Fibroblast of skin of scalp (primary cell): ENCODE measurements at regions not wholly inside any gene's neighbourhood (a gene's known extent, or its start where the extent isn't known, plus 50 kb on each side); places are given as distances from the start of the nearest gene placed in this dataset.
"Not testable (repeated sequence)": the region's sequence is repeated elsewhere in the genome, so short reads cannot be mapped to it uniquely, and the experiment has no call there.

ENCODE experiments used
- DNase-seq: peaks from one replicate; pipeline ENCODE4 v3.0.0-alpha.2; 2013

DNA sequence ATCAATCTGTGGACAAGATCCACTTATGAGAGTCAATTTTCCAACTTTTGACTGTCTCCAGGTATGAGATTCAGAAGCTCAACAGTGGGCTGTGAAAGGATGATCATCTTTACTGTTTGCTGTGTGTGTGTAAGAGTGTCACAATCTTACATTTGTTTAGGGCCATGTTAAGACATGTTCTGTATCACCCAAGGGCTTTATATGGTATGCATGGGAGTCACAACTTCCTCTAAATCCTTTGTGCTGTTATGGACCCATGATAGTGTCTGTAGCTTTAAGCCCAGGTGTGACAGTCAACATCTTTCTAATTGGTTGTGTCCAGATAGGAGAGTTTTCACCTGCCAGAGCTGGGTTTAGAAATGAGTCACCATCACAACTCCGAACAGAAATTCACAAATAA is 70.2 kb downstream of the ZNF726 start:
- not testable (repeated sequence) for DNase-seq

DNA sequence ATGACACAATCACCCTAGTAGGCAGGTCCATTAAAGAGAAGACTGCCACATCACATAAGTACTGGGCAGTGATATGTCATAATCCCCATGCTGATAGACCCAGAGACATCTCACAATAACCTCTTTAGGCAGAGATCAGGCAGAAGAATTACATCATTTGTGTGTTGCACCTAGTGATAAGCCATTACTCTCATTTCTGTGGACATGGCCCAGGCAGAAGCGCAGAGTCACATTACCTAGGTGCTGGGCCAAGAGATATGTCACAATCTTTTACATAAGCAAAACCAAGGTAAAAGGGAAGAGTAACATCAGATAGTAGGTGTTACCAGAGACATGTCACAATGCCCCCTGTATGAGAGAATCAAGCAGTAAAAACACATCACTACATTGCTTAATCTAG is 71.9 kb downstream of the ZNF726 start:
- DNase-seq, result no peak

DNA sequence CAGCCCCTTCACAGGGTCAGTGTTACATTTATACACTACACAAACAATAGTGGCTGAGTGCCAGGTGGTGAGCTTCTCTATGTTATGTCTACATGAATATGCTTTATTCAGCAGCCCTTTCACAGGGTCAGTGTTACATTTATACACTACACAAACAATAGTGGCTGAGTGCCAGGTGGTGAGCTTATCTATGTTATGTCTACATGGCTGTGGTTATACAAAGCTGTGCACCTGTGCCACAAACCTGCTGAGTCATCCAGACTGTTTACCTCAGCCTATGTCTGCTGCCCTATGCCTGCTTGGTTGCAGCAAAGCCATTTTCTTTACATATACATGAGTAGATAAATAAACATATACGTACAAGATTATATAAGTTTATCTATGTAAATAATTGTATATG is 76.5 kb downstream of the ZNF726 start:
- DNase-seq, result no peak

DNA sequence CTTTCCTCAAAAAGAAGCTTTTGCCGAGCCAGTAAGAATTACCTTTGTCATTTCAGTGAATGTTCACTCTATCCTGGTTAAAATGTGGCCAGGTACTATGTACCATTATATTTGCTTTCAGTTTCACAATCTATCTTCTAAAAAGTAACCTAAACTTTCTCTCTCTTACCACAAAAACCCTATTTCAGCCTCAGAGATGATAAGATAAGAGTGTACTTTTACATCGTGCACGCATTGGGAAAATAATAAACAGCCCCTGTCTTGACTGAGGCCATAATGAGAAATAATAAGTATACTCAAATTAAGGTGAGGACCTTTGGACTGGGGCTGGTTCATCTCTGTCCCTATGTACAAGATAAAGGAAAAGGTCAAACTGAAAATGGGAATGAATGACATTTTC is 77.7 kb downstream of the ZNF726 start:
- no peak for DNase-seq

DNA sequence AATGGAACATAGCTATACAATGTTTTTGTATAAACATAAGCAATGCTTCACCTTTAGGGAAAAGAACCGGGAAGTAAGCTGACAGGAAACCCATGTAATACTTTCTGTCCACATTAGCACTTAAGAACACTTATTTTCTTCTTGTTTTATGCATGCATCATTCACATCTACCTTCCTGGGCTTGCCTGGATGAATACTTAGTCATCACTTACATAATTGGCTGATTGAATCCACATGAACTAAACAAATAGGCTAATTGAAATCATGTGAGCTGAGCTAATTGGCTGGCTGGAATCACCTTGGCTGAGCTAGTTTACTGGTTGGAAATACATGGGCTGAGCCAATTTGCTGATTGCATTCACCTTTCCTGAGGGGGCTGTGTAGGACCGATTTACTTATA is 78.8 kb downstream of the ZNF726 start:
- DNase-seq, result no peak

DNA sequence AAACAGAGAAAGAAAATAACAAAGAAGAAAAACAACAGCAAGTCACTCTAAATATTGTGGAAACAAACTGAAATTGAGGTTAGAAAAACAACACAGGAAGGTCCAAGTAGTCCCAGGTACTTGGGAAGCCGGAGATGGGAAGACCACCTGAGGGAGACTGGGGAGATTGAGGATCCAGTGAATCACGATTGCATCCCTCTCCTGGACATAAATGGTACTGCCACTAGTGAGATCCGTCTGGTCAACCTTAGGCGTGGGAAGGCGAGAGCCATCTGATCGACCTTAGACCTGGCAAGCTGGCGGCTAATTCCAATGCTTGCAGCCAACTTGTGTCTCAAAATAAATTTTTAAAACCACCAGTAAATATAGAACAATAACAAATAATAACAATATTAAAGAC is 81.9 kb downstream of the ZNF726 start:
- no peak for DNase-seq

DNA sequence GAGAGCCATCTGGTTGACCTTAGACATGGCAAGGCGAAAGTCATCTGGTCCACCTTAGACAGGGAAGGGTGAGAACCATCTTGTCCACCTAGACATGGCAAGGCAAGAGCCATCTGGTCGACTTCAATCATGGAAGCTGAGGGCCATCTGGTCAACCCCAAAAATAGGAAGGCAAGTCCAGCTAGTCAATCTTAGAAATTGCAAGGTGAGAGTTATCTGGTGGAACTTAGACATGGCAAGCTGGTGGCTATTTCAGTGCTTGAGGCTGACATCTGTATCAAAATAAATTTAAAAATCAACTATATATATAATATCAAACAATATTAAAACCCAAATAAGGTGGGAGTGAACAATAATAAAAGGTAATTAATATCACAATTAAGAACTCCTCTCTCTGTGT is 83.9 kb downstream of the ZNF726 start:
- DNase-seq, result no peak

DNA sequence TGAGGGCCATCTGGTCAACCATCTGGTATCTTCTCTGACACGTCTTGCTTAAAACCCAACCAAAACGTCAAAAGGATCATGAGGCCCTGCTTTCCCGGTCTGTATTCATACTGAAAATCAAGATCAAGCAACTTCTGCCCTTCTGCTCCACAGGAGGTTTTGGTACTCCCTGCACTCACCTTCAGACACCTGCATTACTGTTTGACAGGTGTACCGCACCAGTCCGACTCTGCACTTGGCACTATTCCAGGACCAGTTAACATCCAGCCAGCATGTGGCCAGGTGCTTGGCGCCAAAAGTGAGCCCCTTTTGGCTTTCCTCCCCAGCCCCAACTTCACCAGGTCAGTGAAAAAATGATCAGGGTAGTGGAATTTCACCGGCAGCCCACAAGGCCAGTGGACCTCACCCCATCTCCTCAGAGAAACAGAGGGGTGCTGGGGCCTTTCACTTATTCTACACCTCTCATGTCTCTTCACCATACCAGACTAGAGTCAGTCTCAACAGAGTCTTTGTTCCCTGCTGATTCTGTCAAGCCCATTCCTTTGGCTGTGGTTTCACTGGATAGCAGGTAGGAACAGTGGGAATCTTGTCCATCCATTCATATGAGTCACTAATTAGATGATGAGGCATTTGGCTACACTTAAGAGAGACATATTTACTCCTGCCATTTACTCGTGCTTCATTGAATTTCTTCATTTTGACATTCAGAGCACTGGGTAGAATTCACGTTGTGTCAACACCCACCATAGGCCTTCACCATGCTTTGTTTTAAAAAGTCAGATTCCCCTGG is 85.3 kb downstream of the ZNF726 start:
- no peak for DNase-seq

DNA sequence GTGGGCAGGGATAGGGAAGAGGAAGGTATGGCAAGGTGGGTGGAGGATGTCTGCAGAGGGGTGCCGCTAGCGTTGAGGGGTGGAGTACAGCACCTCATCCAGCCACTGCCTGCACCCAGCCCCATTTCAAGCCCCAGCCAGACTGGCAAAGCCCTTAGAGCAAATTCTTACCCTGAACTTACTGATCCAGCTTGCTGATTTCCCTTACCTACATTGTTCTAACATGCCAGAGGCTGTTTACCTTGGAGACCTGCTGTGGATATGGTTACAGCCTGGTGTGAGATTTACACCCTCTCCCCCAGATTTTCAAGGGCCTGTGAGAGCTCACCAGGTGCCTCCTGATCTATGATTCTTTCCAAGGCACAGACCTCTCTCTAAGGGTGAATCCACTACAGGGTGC is 86.0 kb downstream of the ZNF726 start:
- DNase-seq, result no peak

DNA sequence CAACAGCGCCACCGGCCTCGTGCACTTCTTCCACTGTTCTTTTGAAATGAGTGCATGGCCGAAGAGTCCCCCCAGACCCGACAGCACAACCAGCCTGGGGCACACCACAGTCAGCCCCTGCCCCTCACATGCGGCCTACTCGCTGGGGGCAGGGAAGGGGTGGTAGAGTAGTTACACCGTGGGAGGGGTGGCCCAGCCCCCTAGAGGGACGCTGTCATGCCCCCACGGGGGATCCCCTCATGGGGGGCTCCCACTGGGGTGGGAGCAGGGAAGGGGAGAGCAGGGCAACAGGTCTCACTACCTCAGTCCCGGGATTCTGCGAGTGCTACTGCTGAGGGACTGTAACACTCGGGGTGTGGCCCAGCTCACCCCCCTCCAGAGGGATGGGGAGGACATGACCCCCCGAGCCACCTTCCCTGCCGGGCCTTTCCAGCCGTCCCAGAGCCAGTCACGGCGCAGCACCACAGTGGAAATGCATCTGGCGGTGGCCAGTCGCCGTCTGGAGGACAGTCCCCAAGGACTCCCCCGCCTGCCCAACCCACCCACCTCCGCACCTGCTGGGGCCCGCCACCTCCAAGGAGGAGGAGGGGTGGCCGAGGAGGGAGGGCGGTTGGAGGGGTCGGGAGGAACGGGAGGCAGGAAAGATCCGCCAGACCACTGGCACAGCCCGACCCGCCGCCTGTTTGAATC is 84.6 kb upstream of the ZNF254 start:
- no peak for DNase-seq

DNA sequence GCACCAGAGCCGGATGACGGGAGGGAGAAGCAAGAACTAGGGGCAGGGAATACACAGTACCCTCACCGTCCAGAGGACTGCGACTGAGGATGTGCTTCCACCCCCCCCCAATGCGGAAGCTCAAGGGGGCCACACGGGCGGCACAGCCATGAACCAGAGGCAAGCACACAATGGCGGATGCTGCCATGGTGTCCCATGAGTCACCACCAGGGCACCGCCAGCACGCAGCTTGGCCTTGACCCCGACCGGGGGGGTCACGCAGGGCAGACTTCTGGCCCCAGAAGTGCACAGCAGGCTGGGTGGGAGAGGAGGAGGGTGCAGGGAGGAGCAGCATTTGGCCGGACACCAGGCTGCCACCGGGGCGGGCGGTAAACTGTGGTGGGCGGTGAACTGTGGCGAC is 83.5 kb upstream of the ZNF254 start:
- no peak for DNase-seq

DNA sequence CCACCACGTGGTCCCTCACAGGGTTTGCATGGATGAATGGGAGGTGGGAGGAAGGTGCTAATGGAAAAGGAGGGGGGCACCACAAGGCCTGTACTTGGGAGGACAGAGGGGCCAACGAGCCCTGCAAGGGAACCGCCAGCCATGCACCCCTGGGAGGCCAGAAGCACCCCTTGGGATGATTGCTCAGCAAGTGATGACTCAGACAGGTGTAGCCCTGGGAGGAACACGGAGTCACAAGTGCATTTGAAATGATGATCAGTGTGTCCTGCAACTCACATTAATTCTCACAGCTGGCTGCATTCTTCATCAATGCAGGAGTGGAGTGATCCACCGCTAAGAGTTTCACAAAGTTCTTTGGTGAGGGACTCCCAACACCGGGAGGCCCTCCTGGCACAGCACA is 82.8 kb upstream of the ZNF254 start:
- no peak for DNase-seq

DNA sequence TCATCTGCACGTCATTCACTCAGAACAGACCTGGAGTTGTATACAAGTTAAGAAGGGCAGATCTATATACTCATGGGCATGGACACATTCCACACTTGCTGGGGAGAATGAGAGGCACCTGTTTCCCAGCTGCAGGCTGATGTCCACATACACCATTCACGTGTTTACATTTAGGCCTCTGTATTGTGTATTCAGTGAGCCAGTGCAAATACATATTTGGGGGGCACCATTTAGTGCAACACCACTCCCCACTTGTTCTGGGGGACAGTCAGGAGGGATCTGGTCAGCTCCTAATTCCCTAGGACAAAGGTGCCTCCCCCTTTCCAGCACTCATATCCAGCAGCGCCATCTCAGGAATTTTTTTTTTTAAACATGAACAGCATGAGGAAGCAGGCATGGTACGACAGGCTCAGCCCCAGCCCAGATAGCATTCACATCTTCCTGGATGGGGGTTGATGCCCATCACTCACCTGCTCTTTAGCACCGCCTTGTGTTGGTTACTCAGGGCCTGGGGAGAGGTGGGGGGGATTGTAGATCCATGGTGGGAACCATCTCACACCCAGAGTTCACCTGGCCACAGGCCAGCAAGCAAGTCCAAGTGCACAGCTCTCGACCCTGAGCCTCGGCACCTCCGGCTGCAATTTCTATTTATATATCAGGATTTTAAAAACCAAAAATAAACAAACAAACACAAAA is 56.9 kb upstream of the ZNF254 start:
- no peak for DNase-seq

DNA sequence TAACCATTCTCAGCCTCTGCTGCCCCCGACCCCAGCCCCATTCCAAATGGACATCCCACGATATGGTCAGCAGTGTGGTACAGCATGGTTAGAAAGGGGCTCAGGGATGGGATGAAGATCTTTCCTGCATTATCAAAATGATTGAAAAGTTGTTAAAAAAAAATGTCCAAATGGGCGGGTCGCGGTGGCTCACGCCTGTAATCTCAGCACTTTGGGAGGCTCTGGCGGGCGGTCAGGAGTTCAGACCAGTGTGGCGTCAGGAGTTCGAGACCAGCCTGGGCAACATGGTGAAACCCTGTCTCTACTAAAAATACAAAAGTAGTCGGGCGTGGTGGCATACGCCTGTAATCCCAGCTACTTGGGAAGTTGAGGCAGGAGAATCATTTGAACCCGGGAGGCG is 54.3 kb upstream of the ZNF254 start:
- no peak for DNase-seq

DNA sequence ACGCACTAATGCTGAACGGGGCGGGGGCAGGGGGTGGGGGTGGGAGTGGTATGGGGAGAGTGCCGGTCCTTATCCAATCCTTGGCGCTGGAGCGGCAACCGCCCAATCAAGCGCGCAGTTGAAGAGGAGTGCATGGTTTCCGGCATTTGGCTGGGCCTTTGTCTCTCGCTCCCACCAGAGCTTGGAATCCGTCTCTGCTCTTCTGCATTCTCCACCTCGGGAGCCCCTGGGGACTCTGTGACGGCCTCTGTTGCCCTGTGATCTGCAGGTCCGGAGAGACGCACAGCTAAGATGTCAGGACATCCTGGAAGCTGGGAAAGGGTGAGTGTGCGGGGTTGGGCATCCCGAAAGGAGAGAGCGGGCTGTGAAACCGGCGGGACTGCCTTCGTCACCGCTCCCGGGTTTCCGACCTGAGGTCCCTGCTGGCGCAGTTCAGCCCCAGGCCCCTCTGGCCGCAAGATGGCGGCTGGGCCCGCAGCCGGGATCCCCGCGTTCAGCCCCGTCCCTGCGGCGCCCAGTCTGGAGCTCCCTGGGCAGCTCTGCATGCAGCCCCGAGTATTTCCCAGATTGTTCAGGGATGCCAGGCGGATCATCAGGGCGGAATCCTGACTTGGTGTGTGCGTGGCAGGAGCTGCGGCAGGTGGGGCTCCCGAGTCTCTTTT is 53.6 kb upstream of the ZNF254 start:
- DNase-seq, result peak; percentile 94

DNA sequence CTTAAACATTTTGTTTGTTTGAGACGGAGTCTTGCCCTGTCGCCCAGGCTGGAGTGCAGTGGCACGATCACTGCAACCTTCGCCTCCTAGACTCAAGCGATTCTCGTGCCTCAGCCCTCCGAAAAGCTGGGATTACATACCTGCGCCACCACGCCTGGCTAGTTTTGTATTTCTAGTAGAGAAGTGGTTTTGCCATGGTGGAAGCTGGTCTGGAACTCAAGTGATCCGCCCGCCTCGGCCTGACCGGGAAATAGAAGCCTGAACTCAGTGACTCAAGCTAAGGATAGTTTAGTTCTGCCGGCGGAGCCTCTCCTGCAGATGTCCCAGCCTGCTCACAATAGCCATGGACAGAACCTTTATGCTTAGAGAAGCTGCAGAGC is 53.0 kb upstream of the ZNF254 start:
- DNase-seq, result peak; percentile 54

DNA sequence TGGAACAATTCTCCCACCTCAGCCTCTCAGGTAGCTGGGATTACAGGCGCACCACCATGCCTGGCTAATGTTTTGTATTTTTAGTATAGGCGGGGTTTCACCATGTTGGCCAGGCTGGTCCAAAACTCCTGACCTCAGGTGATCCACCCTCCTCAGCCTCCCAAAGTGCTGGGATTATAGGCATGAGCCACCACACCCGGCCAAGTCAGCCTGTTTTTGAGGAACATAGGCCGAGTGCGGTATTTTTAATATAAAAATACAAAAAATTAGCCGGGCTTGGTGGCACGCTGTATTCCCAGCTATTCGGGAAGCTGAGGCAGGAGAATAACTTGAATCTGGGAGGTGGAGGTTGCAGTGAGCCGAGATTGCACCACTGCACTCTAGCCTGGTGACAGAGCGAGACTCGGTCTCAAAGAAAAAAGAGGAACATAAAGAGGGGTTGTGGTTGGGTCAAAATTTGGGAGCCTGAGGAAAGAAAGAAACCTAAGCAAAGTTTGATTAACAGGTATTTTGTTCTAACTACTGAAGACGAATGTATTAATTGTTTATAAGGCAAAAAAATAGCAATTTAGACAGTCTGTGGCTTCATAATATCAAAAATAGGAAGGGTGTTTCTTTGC is 51.6 kb upstream of the ZNF254 start:
- not testable (repeated sequence) for DNase-seq
